GM06990 (cell line): ENCODE measurements at regions not wholly inside any gene's neighbourhood (a gene's known extent, or its start where the extent isn't known, plus 50 kb on each side); places are given as distances from the start of the nearest gene placed in this dataset.

Experiments
- DNase-seq: peaks from one replicate; pipeline ENCODE4 v3.0.0-alpha.2; 2011; ENCODE audit not compliant: insufficient read length; ENCODE audit errors: extremely low read depth
- H3K27me3 ChIP-seq: replicated peaks from 2 replicates; pipeline ENCODE4 v1.6.0; 2011; ENCODE audit warnings: low read length; ENCODE audit not compliant: control insufficient read depth, insufficient read depth
- H3K36me3 ChIP-seq: 2 replicates; pipeline ENCODE4 v1.5.1; 2011; ENCODE audit warnings: low read length; ENCODE audit not compliant: control insufficient read depth, insufficient read depth
- H3K4me3 ChIP-seq: replicated peaks from 2 replicates; pipeline ENCODE4 v1.5.1; 2011; ENCODE audit warnings: low read depth, mild to moderate bottlenecking, control low read depth, low read length
- CTCF ChIP-seq: IDR thresholded peaks from 2 replicates; pipeline ENCODE4 v1.5.1; 2011; ENCODE audit warnings: low read length, control low read depth, mild to moderate bottlenecking, inconsistent platforms; ENCODE audit not compliant: insufficient read depth, poor library complexity, severe bottlenecking

GRCh38 chr3:118833075-118833474 lies 201.6 kb downstream of the IGSF11 start:
- no peak for DNase-seq
- Histone ChIP-seq H3K4me3 (no peak overlapping the region), H3K27me3 (no peaks in the 10 kb centered on the region), H3K36me3 (no peaks in the 10 kb centered on the region)
- TF ChIP-seq CTCF, result no peak

GRCh38 chr3:118838871-118839270 lies 195.8 kb downstream of the IGSF11 start:
- no peak for DNase-seq
- TF ChIP-seq CTCF, result no peak
- H3K4me3 ChIP-seq, result no peak overlapping the region
- H3K36me3 ChIP-seq, result no peaks in the 10 kb centered on the region
- H3K27me3 ChIP-seq, result no peaks in the 10 kb centered on the region

- no peak for TF ChIP-seq CTCF
- H3K27me3 ChIP-seq, result no peaks in the 10 kb centered on the region
- no peaks in the 10 kb centered on the region for H3K36me3 ChIP-seq
- H3K4me3 ChIP-seq, result no peak overlapping the region
- DNase-seq, result no peak
These were observed 192.3 kb downstream of the IGSF11 start for GRCh38 chr3:118842147-118842863.

GRCh38 chr3:118846176-118846575 lies 188.5 kb downstream of the IGSF11 start:
- DNase-seq, result no peak
- no peaks in the 10 kb centered on the region for H3K27me3 ChIP-seq
- no peaks in the 10 kb centered on the region for H3K36me3 ChIP-seq
- H3K4me3 ChIP-seq, result no peak overlapping the region
- no peak for TF ChIP-seq CTCF
